ENCODE measurements at regions not wholly inside any gene's neighbourhood (a gene's known extent, or its start where the extent isn't known, plus 50 kb on each side); places are given as distances from the start of the nearest gene placed in this dataset.

- TF ChIP-seq CTCF (IDR thresholded peaks at IDR 0.05) (no peak), POLR2A (IDR thresholded peaks at IDR 0.05) (no peak)
These were observed 74.9 kb upstream of the TMPRSS2 start for GRCh38 chr21:41582866-41583265.
